Jurkat, Clone E6-1 (cell line): ENCODE measurements at regions not wholly inside any gene's neighbourhood (a gene's known extent, or its start where the extent isn't known, plus 50 kb on each side); places are given as distances from the start of the nearest gene placed in this dataset.

Source experiments
- DNase-seq: peaks from one replicate; pipeline ENCODE4 v3.0.0-alpha.2; 2011; ENCODE audit warnings: low read depth, low spot score
- H3K4me3 ChIP-seq: 2 replicates; pipeline ENCODE4 v1.5.1; 2011; ENCODE audit warnings: mild to moderate bottlenecking, low read length, control low read depth, moderate library complexity

- no peak for DNase-seq
- H3K4me3 ChIP-seq: no peak overlapping the region
Measured at GRCh38 chr4:153034681-153035080, 98.6 kb downstream of the FHDC1 start.

GRCh38 chr4:153036931-153037482, 100.9 kb downstream of the FHDC1 start:
- no peak overlapping the region for H3K4me3 ChIP-seq
- no peak for DNase-seq

GRCh38 chr4:153038623-153039311, 102.6 kb downstream of the FHDC1 start:
- no peak for DNase-seq
- no peak overlapping the region for H3K4me3 ChIP-seq

- H3K4me3 ChIP-seq: no peak overlapping the region
- no peak for DNase-seq
Measured at GRCh38 chr4:153039542-153040185, 103.5 kb downstream of the FHDC1 start.

GRCh38 chr4:153040677-153041076, 104.6 kb downstream of the FHDC1 start:
- no peak for DNase-seq

GRCh38 chr4:153044036-153044435, 107.9 kb downstream of the FHDC1 start:
- no peak for DNase-seq
- no peak overlapping the region for H3K4me3 ChIP-seq

More at GRCh38 chr4:153040677-153041076, 104.6 kb downstream of the FHDC1 start:
- no peak overlapping the region for H3K4me3 ChIP-seq

GRCh38 chr4:153045111-153045982, 109.2 kb downstream of the FHDC1 start:
- DNase-seq: no peak
- no peak overlapping the region for H3K4me3 ChIP-seq

- no peak for DNase-seq
- H3K4me3 ChIP-seq: no peak overlapping the region
Measured at GRCh38 chr4:153058671-153059060, 122.5 kb downstream of the FHDC1 start.

- no peak for DNase-seq
- no peak overlapping the region for H3K4me3 ChIP-seq
Measured at GRCh38 chr4:153060196-153060595, 124.1 kb downstream of the FHDC1 start.

GRCh38 chr4:153061971-153062370, 125.8 kb downstream of the FHDC1 start:
- no peak overlapping the region for H3K4me3 ChIP-seq
- no peak for DNase-seq

- no peak for DNase-seq
- no peak overlapping the region for H3K4me3 ChIP-seq
Measured at GRCh38 chr4:153062652-153063168, 126.6 kb downstream of the FHDC1 start.

GRCh38 chr4:153063490-153063889, 127.4 kb downstream of the FHDC1 start:
- no peak overlapping the region for H3K4me3 ChIP-seq
- DNase-seq: no peak

- no peak overlapping the region for H3K4me3 ChIP-seq
- no peak for DNase-seq
Measured at GRCh38 chr4:153064571-153064970, 128.4 kb downstream of the FHDC1 start.

GRCh38 chr4:153065276-153065675, 129.2 kb downstream of the FHDC1 start:
- H3K4me3 ChIP-seq: no peak overlapping the region
- DNase-seq: no peak

- no peak for DNase-seq
- no peak overlapping the region for H3K4me3 ChIP-seq
Measured at GRCh38 chr4:153067376-153067775, 131.3 kb downstream of the FHDC1 start.

- DNase-seq: no peak
- H3K4me3 ChIP-seq: no peak overlapping the region
Measured at GRCh38 chr4:153068751-153069150, 132.6 kb downstream of the FHDC1 start.

GRCh38 chr4:153071958-153072598, 132.2 kb upstream of the TRIM2 start:
- DNase-seq: no peak
- no peak overlapping the region for H3K4me3 ChIP-seq

GRCh38 chr4:153072661-153073060, 131.6 kb upstream of the TRIM2 start:
- H3K4me3 ChIP-seq: no peak overlapping the region
- no peak for DNase-seq

GRCh38 chr4:153074486-153074885, 129.8 kb upstream of the TRIM2 start:
- no peak for DNase-seq
- H3K4me3 ChIP-seq: no peak overlapping the region
